H1 (cell line): ENCODE measurements at regions not wholly inside any gene's neighbourhood (a gene's known extent, or its start where the extent isn't known, plus 50 kb on each side); places are given as distances from the start of the nearest gene placed in this dataset.

ENCODE experiments used
- CTCF ChIA-PET: fragments of 300-600 bp; sonication (Branson Sonifier 250); formaldehyde crosslinking; loops from one replicate; lab custom pipeline; 2021; ENCODE audit not compliant: partially characterized antibody; lab: Charles Lee
- POLR2A ChIA-PET: fragments of 300-600 bp; sonication (Branson Sonifier 250); formaldehyde crosslinking; loops from one replicate; lab custom pipeline; 2021; ENCODE audit warnings: inconsistent platforms; ENCODE audit not compliant: partially characterized antibody; lab: Charles Lee
- DNase-seq, 2 experiments: peaks; one replicate each; pipeline versions ENCODE4 v3.0.0 to v3.0.0-alpha.2; 2010 to 2022; ENCODE audit warnings: low spot score in 2 of 2, low read depth in 1 of 2, mixed read lengths in 1 of 2
- FAIRE-seq: peaks from 2 replicates; lab custom pipeline; 2011; peaks lifted over from hg19 to GRCh38; lab: Jason Lieb, UNC
- H2AFZ ChIP-seq: 2 replicates; pipeline ENCODE4 v1.8.1; 2012; ENCODE audit warnings: low read length, inconsistent platforms
- H2AK5ac ChIP-seq: 2 replicates; pipeline ENCODE4 v1.6.1; 2013; ENCODE audit warnings: low read depth, low read length
- H2BK120ac ChIP-seq: replicated peaks from 2 replicates; pipeline ENCODE3; 2013; ENCODE audit warnings: low read depth, low read length, inconsistent platforms
- H2BK12ac ChIP-seq: 2 replicates; pipeline ENCODE4 v1.6.1; 2013; ENCODE audit warnings: low read depth, low read length
- H2BK15ac ChIP-seq: 2 replicates; pipeline ENCODE4 v1.6.1; 2013; ENCODE audit warnings: low read length
- H2BK20ac ChIP-seq: 2 replicates; pipeline ENCODE4 v1.6.1; 2013; ENCODE audit warnings: low read length
- H2BK5ac ChIP-seq: 2 replicates; pipeline ENCODE4 v1.6.1; 2013; ENCODE audit warnings: low read depth, low read length
- H3K14ac ChIP-seq: 2 replicates; pipeline ENCODE4 v1.6.1; 2013; ENCODE audit warnings: inconsistent platforms; ENCODE audit not compliant: insufficient read length
- H3K18ac ChIP-seq: 2 replicates; pipeline ENCODE4 v1.6.1; 2013; ENCODE audit warnings: low read length; ENCODE audit errors: extremely low read depth
- H3K23ac ChIP-seq: 2 replicates; pipeline ENCODE4 v1.6.1; 2013; ENCODE audit warnings: inconsistent platforms; ENCODE audit not compliant: insufficient read length
- H3K23me2 ChIP-seq: 2 replicates; pipeline ENCODE4 v1.6.1; 2013; ENCODE audit warnings: low read depth, low read length
- H3K27ac ChIP-seq: 2 replicates; pipeline ENCODE4 v1.6.1; 2011; ENCODE audit warnings: low read depth, low read length, inconsistent platforms
- H3K27me3 ChIP-seq, 4 experiments: replicated peaks in 1 of 4; 1 replicate in 1 of 4; 2 replicates in 3 of 4; pipeline versions ENCODE4 v1.6.1 to v1.8.1; 2011 to 2013; ENCODE audit warnings: low read length in 3 of 4, mild to moderate bottlenecking in 3 of 4, inconsistent platforms in 2 of 4, mixed read lengths in 2 of 4, moderate library complexity in 1 of 4; ENCODE audit not compliant: control insufficient read depth in 3 of 4, insufficient read depth in 3 of 4; ENCODE audit errors: extremely low read depth in 1 of 4
- H3K36me3 ChIP-seq, 4 experiments: 2 replicates each; pipeline versions ENCODE4 v1.6.1 to v1.8.1; 2011 to 2013; ENCODE audit warnings: mild to moderate bottlenecking in 4 of 4, low read length in 3 of 4, moderate library complexity in 2 of 4, control low read depth in 1 of 4, inconsistent platforms in 1 of 4; ENCODE audit not compliant: insufficient read depth in 4 of 4, control insufficient read depth in 2 of 4
- H3K4ac ChIP-seq: replicated peaks from 2 replicates; pipeline ENCODE3; 2013; ENCODE audit warnings: low read length, low read depth, mixed read lengths, inconsistent platforms; ENCODE audit not compliant: insufficient read length
- H3K4me1 ChIP-seq, 4 experiments: replicated peaks in 1 of 4; 1 replicate in 1 of 4; 2 replicates in 3 of 4; pipeline versions ENCODE4 v1.6.1 to v1.8.1; 2011 to 2013; ENCODE audit warnings: low read length in 3 of 4, inconsistent platforms in 2 of 4, mixed read lengths in 1 of 4; ENCODE audit not compliant: insufficient read depth in 4 of 4, control insufficient read depth in 3 of 4
- H3K4me2 ChIP-seq, 2 experiments: 2 replicates each; pipeline versions ENCODE4 v1.6.1 to v1.8.1; 2011 to 2013; ENCODE audit warnings: low read depth in 2 of 2, low read length in 2 of 2, control low read depth in 1 of 2, inconsistent platforms in 1 of 2, mild to moderate bottlenecking in 1 of 2; ENCODE audit not compliant: insufficient read depth in 1 of 2
- H3K4me3 ChIP-seq, 4 experiments: fragments of 200-600, 300-600 bp in 1 of 4; sonication (generic), shearing (Covaris generic), sonication (Bioruptor Twin) in 1 of 4; 2 replicates each; pipeline versions ENCODE4 v1.5.1 to v1.8.1; 2011 to 2016; ENCODE audit warnings: low read length in 4 of 4, low read depth in 3 of 4, control low read depth in 2 of 4, inconsistent platforms in 2 of 4, mild to moderate bottlenecking in 2 of 4, mixed read lengths in 1 of 4, moderate library complexity in 1 of 4; ENCODE audit not compliant: insufficient read depth in 2 of 4; ENCODE audit errors: extremely low read depth in 1 of 4
- H3K56ac ChIP-seq: replicated peaks from 2 replicates; pipeline ENCODE3; 2013; ENCODE audit warnings: low read depth, mild to moderate bottlenecking, mixed read lengths, low read length, inconsistent platforms; ENCODE audit not compliant: insufficient read length
- H3K79me1 ChIP-seq: 2 replicates; pipeline ENCODE4 v1.6.1; 2013; ENCODE audit warnings: low read depth, low read length, control low read depth
- H3K79me2 ChIP-seq, 2 experiments: 2 replicates each; pipeline versions ENCODE4 v1.6.1 to v1.8.1; 2012 to 2013; ENCODE audit warnings: low read length in 2 of 2, mild to moderate bottlenecking in 2 of 2, inconsistent platforms in 1 of 2; ENCODE audit not compliant: insufficient read depth in 2 of 2, control insufficient read depth in 1 of 2
- H3K9ac ChIP-seq, 4 experiments: replicated peaks in 1 of 4; 1 replicate in 1 of 4; 2 replicates in 3 of 4; pipeline versions ENCODE4 v1.6.1 to v1.8.1; 2011 to 2013; ENCODE audit warnings: low read depth in 3 of 4, low read length in 3 of 4, control low read depth in 2 of 4, mild to moderate bottlenecking in 2 of 4, moderate library complexity in 2 of 4, inconsistent platforms in 1 of 4; ENCODE audit errors: extremely low read depth in 1 of 4
- H3K9me3 ChIP-seq, 2 experiments: 2 replicates each; pipeline versions ENCODE4 v1.6.1 to v1.8.1; 2012 to 2013; ENCODE audit warnings: mild to moderate bottlenecking in 2 of 2, moderate library complexity in 2 of 2, control low read depth in 1 of 2, inconsistent platforms in 1 of 2, low read depth in 1 of 2, low read length in 1 of 2, mixed read lengths in 1 of 2; ENCODE audit not compliant: insufficient read depth in 2 of 2
- H4K20me1 ChIP-seq, 2 experiments: replicated peaks in 1 of 2; 2 replicates each; pipeline versions ENCODE3 to v1.8.1; 2011 to 2013; ENCODE audit warnings: inconsistent platforms in 2 of 2, low read length in 2 of 2, mild to moderate bottlenecking in 1 of 2; ENCODE audit not compliant: insufficient read depth in 2 of 2, control insufficient read depth in 1 of 2
- H4K5ac ChIP-seq: 2 replicates; pipeline ENCODE4 v1.6.1; 2013; ENCODE audit warnings: low read length, low read depth, mixed read lengths, inconsistent platforms; ENCODE audit not compliant: insufficient read length
- H4K8ac ChIP-seq: 2 replicates; pipeline ENCODE4 v1.8.0; 2013; ENCODE audit warnings: mild to moderate bottlenecking, moderate library complexity, low read length, inconsistent platforms; ENCODE audit not compliant: insufficient read depth; ENCODE audit errors: extremely low read depth
- H4K91ac ChIP-seq: replicated peaks from 2 replicates; pipeline ENCODE3; 2013; ENCODE audit warnings: low read length, mixed read lengths, inconsistent platforms; ENCODE audit not compliant: insufficient read length
- YY1 ChIP-seq: IDR thresholded peaks from 2 replicates; pipeline ENCODE4 v1.6.1; 2011; ENCODE audit warnings: low read depth, mild to moderate bottlenecking, low read length
- WGBS, 2 experiments: shearing (Covaris generic) in 1 of 2; methylation state at CpG; one replicate each; pipeline versions ENCODE4 v1.1.6 to v1.1.7; 2013 to 2015; ENCODE audit warnings: low lambda C conversion rate in 2 of 2, mixed read lengths in 2 of 2, inconsistent platforms in 1 of 2, low coverage in 1 of 2, missing lambda C conversion rate in 1 of 2; ENCODE audit not compliant: insufficient replicate concordance in 2 of 2, insufficient coverage in 1 of 2, insufficient read length in 1 of 2; ENCODE audit errors: extremely low coverage in 1 of 2, missing lambda C conversion rate in 1 of 2; 5-methylcytosine and 5-hydroxymethylcytosine counted together

- no peak for TF ChIP-seq YY1
- Histone ChIP-seq H3K36me3 (no peaks in the 10 kb centered on the region), H2BK120ac (no peak overlapping the region), H3K27ac (no peak overlapping the region), H3K4ac (no peak overlapping the region), H3K4me3 (no peak overlapping the region), H2BK12ac (no peak overlapping the region), H4K5ac (no peak overlapping the region), H4K91ac (no peak overlapping the region), H3K27me3 (no peaks in the 10 kb centered on the region), H3K79me1 (no peaks in the 10 kb centered on the region), H3K4me1 (no peaks in the 10 kb centered on the region; a peak in 1 of 7 replicates), H3K56ac (no peak overlapping the region), H3K18ac (no peak overlapping the region), H2BK20ac (no peak overlapping the region), H3K23me2 (no peaks in the 10 kb centered on the region), H4K20me1 (no peaks in the 10 kb centered on the region), H3K14ac (no peak overlapping the region), H4K8ac (no peak overlapping the region), H2AFZ (no peak overlapping the region), H3K23ac (no peak overlapping the region), H3K4me2 (no peak overlapping the region), H3K9ac (no peak overlapping the region), H3K79me2 (no peaks in the 10 kb centered on the region), H2BK5ac (no peak overlapping the region), H3K9me3 (no peaks in the 10 kb centered on the region), H2BK15ac (no peak overlapping the region), H2AK5ac (no peak overlapping the region)
- DNase-seq (no peak), FAIRE-seq (no peak)
- ChIA-PET POLR2A (no interaction called here), CTCF (interaction anchor here (0.6 to 1.5 kb wide), 11 partner anchors 8 to 355 kb away, joined by 3 to 5 read pairs (median 3); no protein-coding TSS in a partner anchor)
- whole genome bisulfite sequencing, 2 experiments, result 92% methylated on average over 15 of the region's 15 CpGs; no CpG with 5 or more reads in 1 of the 2 experiments
These were observed 252.4 kb downstream of the TOMM20 start for GRCh38 chr1:234875953-234876855.
